Activated CD4-positive, alpha-beta memory T cell treated with anti-CD3 and anti-CD28 coated beads, Interleukin-2, amount 10 ng/mL, durations not matched to agents 7 days and 5 days (primary cell): ENCODE measurements at regions not wholly inside any gene's neighbourhood (a gene's known extent, or its start where the extent isn't known, plus 50 kb on each side); places are given as distances from the start of the nearest gene placed in this dataset.

ENCODE experiments used
- CTCF ChIA-PET: fragments of 350-600 bp; sonication (Branson Sonifier 250); formaldehyde crosslinking; loops from one replicate; lab custom pipeline; 2021; ENCODE audit warnings: antibody characterized with exemption, inconsistent platforms; lab: Charles Lee
- POLR2A ChIA-PET: fragments of 350-600 bp; sonication (Branson Sonifier 250); formaldehyde crosslinking; loops from one replicate; lab custom pipeline; 2021; ENCODE audit warnings: antibody characterized with exemption; lab: Charles Lee
- DNase-seq: peaks from one replicate; pipeline ENCODE4 v3.0.0-alpha.2; 2020
- H3K27ac Mint-ChIP-seq: one replicate; pipeline ENCODE4 v1.8.0; 2021; ENCODE audit warnings: mild to moderate bottlenecking, mixed read lengths
- H3K27me3 Mint-ChIP-seq: one replicate; pipeline ENCODE4 v1.8.0; 2021; ENCODE audit warnings: mixed read lengths
- H3K36me3 Mint-ChIP-seq: one replicate; pipeline ENCODE4 v1.8.0; 2021; ENCODE audit warnings: low read depth, mixed read lengths
- H3K4me1 Mint-ChIP-seq: one replicate; pipeline ENCODE4 v1.8.0; 2021; ENCODE audit warnings: mixed read lengths
- H3K4me3 Mint-ChIP-seq: one replicate; pipeline ENCODE4 v1.8.0; 2021; ENCODE audit warnings: mild to moderate bottlenecking, mixed read lengths
- H3K9me3 Mint-ChIP-seq: one replicate; pipeline ENCODE4 v1.8.0; 2021; ENCODE audit warnings: mixed read lengths

- no peaks in the 10 kb centered on the region for H3K27me3 Mint-ChIP-seq
- no peak overlapping the region for H3K27ac Mint-ChIP-seq
- H3K4me1 Mint-ChIP-seq = no peaks in the 10 kb centered on the region
- ChIA-PET CTCF (no interaction called here), POLR2A (no interaction called here)
- no peak overlapping the region for H3K4me3 Mint-ChIP-seq
- H3K36me3 Mint-ChIP-seq = no peaks in the 10 kb centered on the region
- H3K9me3 Mint-ChIP-seq = peaks cover 6% of the 10 kb centered on the region
- DNase-seq = no peak
Measured at GRCh38 chr10:36519909-36520308, 605.5 kb upstream of the ANKRD30A start.

- H3K9me3 Mint-ChIP-seq = peaks cover 14% of the 10 kb centered on the region
- no peaks in the 10 kb centered on the region for H3K27me3 Mint-ChIP-seq
- no peaks in the 10 kb centered on the region for H3K4me1 Mint-ChIP-seq
- H3K36me3 Mint-ChIP-seq = no peaks in the 10 kb centered on the region
- DNase-seq = no peak
- H3K27ac Mint-ChIP-seq = no peak overlapping the region
- POLR2A ChIA-PET = no interaction called here
- CTCF ChIA-PET = no interaction called here
- no peak overlapping the region for H3K4me3 Mint-ChIP-seq
Measured at GRCh38 chr10:36516281-36516680, 609.1 kb upstream of the ANKRD30A start.

GRCh38 chr10:36515319-36515718, 610.1 kb upstream of the ANKRD30A start:
- Mint-ChIP-seq H3K4me1 (no peaks in the 10 kb centered on the region), H3K36me3 (no peaks in the 10 kb centered on the region), H3K27me3 (no peaks in the 10 kb centered on the region), H3K9me3 (peaks cover 17% of the 10 kb centered on the region), H3K27ac (no peak overlapping the region), H3K4me3 (no peak overlapping the region)
- no peak for DNase-seq
- POLR2A ChIA-PET = no interaction called here
- CTCF ChIA-PET = no interaction called here

- Mint-ChIP-seq H3K27me3 (no peaks in the 10 kb centered on the region), H3K4me3 (no peak overlapping the region), H3K36me3 (no peaks in the 10 kb centered on the region), H3K27ac (no peak overlapping the region), H3K9me3 (peaks cover 25% of the 10 kb centered on the region), H3K4me1 (no peaks in the 10 kb centered on the region)
- ChIA-PET CTCF (no interaction called here), POLR2A (no interaction called here)
- no peak for DNase-seq
Measured at GRCh38 chr10:36507715-36508114, 617.7 kb upstream of the ANKRD30A start.

- no peaks in the 10 kb centered on the region for H3K36me3 Mint-ChIP-seq
- no peaks in the 10 kb centered on the region for H3K27me3 Mint-ChIP-seq
- no peak overlapping the region for H3K27ac Mint-ChIP-seq
- ChIA-PET CTCF (no interaction called here), POLR2A (no interaction called here)
- peaks cover 21% of the 10 kb centered on the region for H3K9me3 Mint-ChIP-seq
- H3K4me1 Mint-ChIP-seq = no peaks in the 10 kb centered on the region
- DNase-seq = no peak
- no peak overlapping the region for H3K4me3 Mint-ChIP-seq
Measured at GRCh38 chr10:36506697-36507496, 618.5 kb upstream of the ANKRD30A start.

GRCh38 chr10:36506261-36506660, 619.1 kb upstream of the ANKRD30A start:
- POLR2A ChIA-PET = no interaction called here

GRCh38 chr10:36504758-36505157, 620.6 kb upstream of the ANKRD30A start:
- CTCF ChIA-PET = no interaction called here
- H3K27me3 Mint-ChIP-seq = no peaks in the 10 kb centered on the region
- POLR2A ChIA-PET = no interaction called here
- peaks cover 16% of the 10 kb centered on the region for H3K9me3 Mint-ChIP-seq
- no peak overlapping the region for H3K27ac Mint-ChIP-seq
- H3K4me1 Mint-ChIP-seq = no peaks in the 10 kb centered on the region
- no peak for DNase-seq
- H3K36me3 Mint-ChIP-seq = no peaks in the 10 kb centered on the region
- no peak overlapping the region for H3K4me3 Mint-ChIP-seq

More at GRCh38 chr10:36506261-36506660, 619.1 kb upstream of the ANKRD30A start:
- H3K36me3 Mint-ChIP-seq = no peaks in the 10 kb centered on the region
- H3K27ac Mint-ChIP-seq = no peak overlapping the region
- H3K27me3 Mint-ChIP-seq = no peaks in the 10 kb centered on the region
- H3K9me3 Mint-ChIP-seq = peaks cover 21% of the 10 kb centered on the region
- DNase-seq = no peak
- H3K4me1 Mint-ChIP-seq = no peaks in the 10 kb centered on the region
- CTCF ChIA-PET = no interaction called here
- H3K4me3 Mint-ChIP-seq = no peak overlapping the region

- ChIA-PET CTCF (no interaction called here), POLR2A (no interaction called here)
- H3K27ac Mint-ChIP-seq = no peak overlapping the region
- no peaks in the 10 kb centered on the region for H3K27me3 Mint-ChIP-seq
- H3K9me3 Mint-ChIP-seq = peaks cover 13% of the 10 kb centered on the region
- H3K4me3 Mint-ChIP-seq = no peak overlapping the region
- no peaks in the 10 kb centered on the region for H3K4me1 Mint-ChIP-seq
- no peak for DNase-seq
- no peaks in the 10 kb centered on the region for H3K36me3 Mint-ChIP-seq
Measured at GRCh38 chr10:36500266-36500665, 625.1 kb upstream of the ANKRD30A start.

- Mint-ChIP-seq H3K4me1 (no peaks in the 10 kb centered on the region), H3K27ac (no peak overlapping the region), H3K36me3 (no peaks in the 10 kb centered on the region), H3K4me3 (no peak overlapping the region), H3K27me3 (no peaks in the 10 kb centered on the region), H3K9me3 (peaks cover 8% of the 10 kb centered on the region)
- POLR2A ChIA-PET = no interaction called here
- CTCF ChIA-PET = no interaction called here
- no peak for DNase-seq
Measured at GRCh38 chr10:36499693-36500092, 625.7 kb upstream of the ANKRD30A start.

GRCh38 chr10:36496758-36497157, 628.6 kb upstream of the ANKRD30A start:
- peaks cover 10% of the 10 kb centered on the region for H3K9me3 Mint-ChIP-seq
- H3K27ac Mint-ChIP-seq = no peak overlapping the region
- POLR2A ChIA-PET = no interaction called here
- no peak overlapping the region for H3K4me3 Mint-ChIP-seq
- no peaks in the 10 kb centered on the region for H3K36me3 Mint-ChIP-seq
- CTCF ChIA-PET = interaction anchor here (0.5 kb wide), 1 partner anchor 55 kb away, joined by 4 read pairs; no protein-coding TSS in a partner anchor
- no peaks in the 10 kb centered on the region for H3K4me1 Mint-ChIP-seq
- H3K27me3 Mint-ChIP-seq = no peaks in the 10 kb centered on the region
- no peak for DNase-seq

GRCh38 chr10:36494371-36494770, 631.0 kb upstream of the ANKRD30A start:
- H3K4me3 Mint-ChIP-seq = no peak overlapping the region
- no peak overlapping the region for H3K27ac Mint-ChIP-seq

GRCh38 chr10:36493516-36493880, 631.9 kb upstream of the ANKRD30A start:
- Mint-ChIP-seq H3K27ac (no peak overlapping the region), H3K4me1 (no peaks in the 10 kb centered on the region), H3K4me3 (no peak overlapping the region), H3K9me3 (peaks cover 15% of the 10 kb centered on the region), H3K27me3 (no peaks in the 10 kb centered on the region), H3K36me3 (no peaks in the 10 kb centered on the region)
- CTCF ChIA-PET = no interaction called here
- no peak for DNase-seq
- POLR2A ChIA-PET = no interaction called here

More at GRCh38 chr10:36494371-36494770, 631.0 kb upstream of the ANKRD30A start:
- no peaks in the 10 kb centered on the region for H3K36me3 Mint-ChIP-seq
- CTCF ChIA-PET = no interaction called here
- H3K9me3 Mint-ChIP-seq = peaks cover 12% of the 10 kb centered on the region
- no peaks in the 10 kb centered on the region for H3K4me1 Mint-ChIP-seq
- DNase-seq = no peak
- H3K27me3 Mint-ChIP-seq = no peaks in the 10 kb centered on the region
- POLR2A ChIA-PET = no interaction called here

- Mint-ChIP-seq H3K4me1 (no peaks in the 10 kb centered on the region), H3K27me3 (no peaks in the 10 kb centered on the region), H3K4me3 (no peak overlapping the region), H3K27ac (no peak overlapping the region), H3K36me3 (no peaks in the 10 kb centered on the region), H3K9me3 (peaks cover 15% of the 10 kb centered on the region)
- CTCF ChIA-PET = no interaction called here
- POLR2A ChIA-PET = no interaction called here
- DNase-seq = no peak
Measured at GRCh38 chr10:36492590-36493515, 632.5 kb upstream of the ANKRD30A start.
